ENCODE measurements at regions not wholly inside any gene's neighbourhood (a gene's known extent, or its start where the extent isn't known, plus 50 kb on each side); places are given as distances from the start of the nearest gene placed in this dataset.

DNA sequence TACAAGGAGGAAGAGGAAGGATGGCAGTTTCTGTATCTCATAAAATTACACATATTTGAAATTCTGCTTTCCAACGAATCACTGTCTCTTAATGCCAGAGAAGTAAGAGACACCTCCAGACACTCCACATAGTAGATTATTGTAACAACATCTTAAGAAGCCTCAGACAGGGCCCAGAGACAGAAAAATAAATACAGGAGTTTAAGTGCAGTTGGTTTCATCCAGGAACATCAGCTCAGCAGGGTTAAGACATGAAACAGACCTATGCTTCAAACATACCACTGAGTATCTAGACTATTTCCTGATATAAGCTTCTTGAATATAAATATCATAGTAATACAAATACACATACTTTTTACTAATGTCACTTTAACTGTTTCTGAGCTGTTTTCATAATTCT, 290.3 kb downstream of the ADAMTS20 start:
- H3K4me3 ChIP-seq (replicated peaks in 1 of 3), result no peak overlapping the region
- intact Hi-C loops (cut with DNase I), result no loop called here
- H3K9me3 ChIP-seq, result no peaks in the 10 kb centered on the region

GRCh38 chr12:43255522-43256111, 296.4 kb downstream of the ADAMTS20 start:
- no peak for DNase-seq
- Histone ChIP-seq H3K4me3 (replicated peaks in 1 of 3) (no peak overlapping the region), H3K27ac (no peak overlapping the region), H3K36me3 (no peaks in the 10 kb centered on the region), H3K27me3 (no peaks in the 10 kb centered on the region), H3K9me3 (no peaks in the 10 kb centered on the region), H3K4me1 (no peaks in the 10 kb centered on the region)
- TF ChIP-seq POLR2A (IDR thresholded peaks at IDR 0.05), result no peak
- TF ChIP-seq, protein P1, sequence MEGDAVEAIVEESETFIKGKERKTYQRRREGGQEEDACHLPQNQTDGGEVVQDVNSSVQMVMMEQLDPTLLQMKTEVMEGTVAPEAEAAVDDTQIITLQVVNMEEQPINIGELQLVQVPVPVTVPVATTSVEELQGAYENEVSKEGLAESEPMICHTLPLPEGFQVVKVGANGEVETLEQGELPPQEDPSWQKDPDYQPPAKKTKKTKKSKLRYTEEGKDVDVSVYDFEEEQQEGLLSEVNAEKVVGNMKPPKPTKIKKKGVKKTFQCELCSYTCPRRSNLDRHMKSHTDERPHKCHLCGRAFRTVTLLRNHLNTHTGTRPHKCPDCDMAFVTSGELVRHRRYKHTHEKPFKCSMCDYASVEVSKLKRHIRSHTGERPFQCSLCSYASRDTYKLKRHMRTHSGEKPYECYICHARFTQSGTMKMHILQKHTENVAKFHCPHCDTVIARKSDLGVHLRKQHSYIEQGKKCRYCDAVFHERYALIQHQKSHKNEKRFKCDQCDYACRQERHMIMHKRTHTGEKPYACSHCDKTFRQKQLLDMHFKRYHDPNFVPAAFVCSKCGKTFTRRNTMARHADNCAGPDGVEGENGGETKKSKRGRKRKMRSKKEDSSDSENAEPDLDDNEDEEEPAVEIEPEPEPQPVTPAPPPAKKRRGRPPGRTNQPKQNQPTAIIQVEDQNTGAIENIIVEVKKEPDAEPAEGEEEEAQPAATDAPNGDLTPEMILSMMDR (IDR thresholded peaks at IDR 0.05), result no peak
- intact Hi-C loops (cut with DNase I), result no loop called here

More for the DNA sequence above, 290.3 kb downstream of the ADAMTS20 start:
- no peaks in the 10 kb centered on the region for H3K4me1 ChIP-seq
- H3K27ac ChIP-seq, result no peak overlapping the region
- no peaks in the 10 kb centered on the region for H3K27me3 ChIP-seq
- DNase-seq, result no peak
- no peaks in the 10 kb centered on the region for H3K36me3 ChIP-seq
- WGBS, 2 donors, result 41 to 58% methylated on average over 1 of the region's 1 CpG
- TF ChIP-seq POLR2A (IDR thresholded peaks at IDR 0.05), result no peak
- TF ChIP-seq, protein P1 (IDR thresholded peaks at IDR 0.05), result no peak

- no peaks in the 10 kb centered on the region for H3K4me1 ChIP-seq
- H3K9me3 ChIP-seq, result no peaks in the 10 kb centered on the region
- intact Hi-C loops (cut with DNase I), result no loop called here
- no peak for TF ChIP-seq POLR2A (IDR thresholded peaks at IDR 0.05)
- TF ChIP-seq, protein P1 (IDR thresholded peaks at IDR 0.05), result no peak
- DNase-seq, result no peak
- H3K36me3 ChIP-seq, result no peaks in the 10 kb centered on the region
- no peak overlapping the region for H3K4me3 ChIP-seq (replicated peaks in 1 of 3)
- H3K27ac ChIP-seq, result no peak overlapping the region
- WGBS, 2 donors, result 100% methylated on average over 1 of the region's 1 CpG
- no peaks in the 10 kb centered on the region for H3K27me3 ChIP-seq
These were observed 299.4 kb downstream of the ADAMTS20 start for GRCh38 chr12:43252585-43252984.

- no peaks in the 10 kb centered on the region for H3K9me3 ChIP-seq
- TF ChIP-seq POLR2A (IDR thresholded peaks at IDR 0.05), result no peak
- TF ChIP-seq, protein P1 (IDR thresholded peaks at IDR 0.05), result no peak
- DNase-seq, result no peak
- H3K4me1 ChIP-seq, result no peaks in the 10 kb centered on the region
- 91 to 94% methylated on average over 3 of the region's 3 CpGs for WGBS, 2 donors
- intact Hi-C loops (cut with DNase I), result no loop called here
- no peak overlapping the region for H3K4me3 ChIP-seq (replicated peaks in 1 of 3)
- no peak overlapping the region for H3K27ac ChIP-seq
- H3K27me3 ChIP-seq, result no peaks in the 10 kb centered on the region
- H3K36me3 ChIP-seq, result no peaks in the 10 kb centered on the region
These were observed 306.1 kb downstream of the ADAMTS20 start for GRCh38 chr12:43245947-43246346.

- TF ChIP-seq, protein P1 (IDR thresholded peaks at IDR 0.05), result no peak
- no peak for TF ChIP-seq POLR2A (IDR thresholded peaks at IDR 0.05)
- Histone ChIP-seq H3K4me3 (replicated peaks in 1 of 3) (no peak overlapping the region), H3K27me3 (no peaks in the 10 kb centered on the region), H3K27ac (no peak overlapping the region), H3K36me3 (no peaks in the 10 kb centered on the region), H3K4me1 (no peaks in the 10 kb centered on the region), H3K9me3 (no peaks in the 10 kb centered on the region)
- DNase-seq, result no peak
- intact Hi-C loops (cut with DNase I), result no loop called here
- WGBS, 2 donors, result 62 to 69% methylated on average over 2 of the region's 2 CpGs
These were observed 310.0 kb downstream of the ADAMTS20 start for GRCh38 chr12:43241986-43242385.
